Upper lobe of left lung (tissue), 4 donors: ENCODE measurements at regions not wholly inside any gene's neighbourhood (a gene's known extent, or its start where the extent isn't known, plus 50 kb on each side); places are given as distances from the start of the nearest gene placed in this dataset.

Experiments used
- CTCF ChIP-seq, 6 experiments: fragments of 450-650 bp in 4 of 6; fragments of 200-600 bp in 2 of 6; sonication (generic) in 2 of 6; IDR thresholded peaks; one replicate each; pipeline ENCODE4 v1.5.1; 2016 to 2019; ENCODE audit warnings: antibody characterized with exemption in 6 of 6
- POLR2A ChIP-seq, 4 donors: fragments of 450-650 bp; IDR thresholded peaks; one replicate each; pipeline ENCODE4 v1.5.1; 2016 to 2017; ENCODE audit warnings: antibody characterized with exemption in 4 of 4, mild to moderate bottlenecking in 2 of 4

- TF ChIP-seq POLR2A (IDR thresholded peaks at IDR 0.05) (no peak), CTCF (IDR thresholded peaks at IDR 0.05) (no peak)
These were observed 1532.7 kb upstream of the TMEM132C start for GRCh38 chr12:126734296-126734695.
